NCI-H748 (cell line): ENCODE measurements at regions not wholly inside any gene's neighbourhood (a gene's known extent, or its start where the extent isn't known, plus 50 kb on each side); places are given as distances from the start of the nearest gene placed in this dataset.

Experiments
- DNase-seq: peaks from one replicate; lab custom pipeline; 2025; ENCODE audit not compliant: unreplicated experiment; lab: John Stamatoyannopoulos, UW

- DNase-seq, result no peak
Observed at GRCh38 chr19:30609656-30610270, 237.6 kb downstream of the ZNF536 start.

- no peak for DNase-seq
Observed at GRCh38 chr19:30608471-30608870, 236.3 kb downstream of the ZNF536 start.
